ENCODE measurements at regions not wholly inside any gene's neighbourhood (a gene's known extent, or its start where the extent isn't known, plus 50 kb on each side); places are given as distances from the start of the nearest gene placed in this dataset.

DNA sequence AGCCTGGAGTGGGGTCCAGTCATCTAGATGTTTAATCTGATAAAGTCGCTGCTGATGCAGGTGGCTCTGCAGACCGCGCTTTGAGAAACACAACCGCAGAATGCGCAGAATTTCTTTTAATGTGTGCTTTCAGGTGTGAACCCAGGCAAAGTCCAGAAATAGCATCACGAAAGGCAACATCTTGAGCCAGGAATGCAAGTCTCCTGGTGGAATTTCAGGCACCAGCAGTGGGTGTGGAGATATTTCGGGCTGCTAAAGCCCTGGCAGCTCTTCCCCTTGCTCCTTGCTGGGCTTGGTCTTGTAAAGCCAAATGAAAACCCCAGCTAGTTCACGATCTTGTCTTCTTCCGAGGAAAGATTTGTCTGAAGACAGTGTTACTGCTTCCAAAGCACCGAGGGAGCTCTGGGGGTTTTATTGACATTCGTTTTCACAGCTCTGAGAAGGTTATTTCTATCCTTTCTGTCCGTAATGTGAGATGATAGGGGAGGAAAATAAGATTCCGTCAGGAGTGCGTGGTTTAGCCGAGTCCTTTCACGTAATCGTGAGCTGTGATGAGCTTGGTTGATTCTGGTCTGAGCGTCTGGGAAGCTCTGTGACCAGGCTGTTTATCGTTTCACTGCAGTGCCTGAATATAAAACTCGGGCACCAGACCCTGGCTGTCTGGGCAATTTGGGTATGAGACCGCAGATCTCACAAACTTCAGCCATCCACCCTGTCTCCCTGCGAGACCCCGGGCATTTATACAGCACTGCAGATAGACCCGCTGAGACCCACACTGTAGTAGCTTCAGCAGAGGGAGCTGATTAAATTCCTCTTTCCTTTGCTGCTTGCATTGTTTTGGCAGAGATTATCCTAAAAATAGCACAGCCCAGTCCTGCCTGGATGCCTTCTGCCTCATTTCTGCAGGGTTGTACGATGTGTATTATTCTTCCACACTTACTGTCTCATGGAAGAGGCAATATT is 67.0 kb upstream of the SLC25A26 start:
- Histone ChIP-seq H3K4me1 (ENCODE audit: low read length) (no peaks in the 10 kb centered on the region), H3K27ac (ENCODE audit: low read length) (no peak overlapping the region), H3K79me2 (ENCODE audit: low read length) (no peaks in the 10 kb centered on the region), H3K9me2 (replicated peaks; ENCODE audit: insufficient read depth, low read length) (no peaks in the 10 kb centered on the region), H4K20me1 (ENCODE audit: insufficient read depth, low read length) (no peaks in the 10 kb centered on the region), H3K9me3 (replicated peaks; ENCODE audit: insufficient read depth, low read length) (no peaks in the 10 kb centered on the region), H3K36me3 (replicated peaks; ENCODE audit: insufficient read depth, low read length) (no peaks in the 10 kb centered on the region), H3K4me2 (ENCODE audit: low read depth, low read length) (no peak overlapping the region), H3K4me3 (ENCODE audit: low read length) (no peak overlapping the region), H3K9ac (ENCODE audit: low read length) (no peak overlapping the region), H3K27me3 (replicated peaks; ENCODE audit: insufficient read depth, low read length) (no peaks in the 10 kb centered on the region), H3F3A (ENCODE audit: insufficient read depth, low read length) (no peaks in the 10 kb centered on the region), H2AFZ (ENCODE audit: low read length) (no peak overlapping the region)
- no peak for TF ChIP-seq EZH2 (optimal IDR thresholded peaks at IDR 0.05; ENCODE audit: low read depth, low read length)
- TF ChIP-seq, protein P1, sequence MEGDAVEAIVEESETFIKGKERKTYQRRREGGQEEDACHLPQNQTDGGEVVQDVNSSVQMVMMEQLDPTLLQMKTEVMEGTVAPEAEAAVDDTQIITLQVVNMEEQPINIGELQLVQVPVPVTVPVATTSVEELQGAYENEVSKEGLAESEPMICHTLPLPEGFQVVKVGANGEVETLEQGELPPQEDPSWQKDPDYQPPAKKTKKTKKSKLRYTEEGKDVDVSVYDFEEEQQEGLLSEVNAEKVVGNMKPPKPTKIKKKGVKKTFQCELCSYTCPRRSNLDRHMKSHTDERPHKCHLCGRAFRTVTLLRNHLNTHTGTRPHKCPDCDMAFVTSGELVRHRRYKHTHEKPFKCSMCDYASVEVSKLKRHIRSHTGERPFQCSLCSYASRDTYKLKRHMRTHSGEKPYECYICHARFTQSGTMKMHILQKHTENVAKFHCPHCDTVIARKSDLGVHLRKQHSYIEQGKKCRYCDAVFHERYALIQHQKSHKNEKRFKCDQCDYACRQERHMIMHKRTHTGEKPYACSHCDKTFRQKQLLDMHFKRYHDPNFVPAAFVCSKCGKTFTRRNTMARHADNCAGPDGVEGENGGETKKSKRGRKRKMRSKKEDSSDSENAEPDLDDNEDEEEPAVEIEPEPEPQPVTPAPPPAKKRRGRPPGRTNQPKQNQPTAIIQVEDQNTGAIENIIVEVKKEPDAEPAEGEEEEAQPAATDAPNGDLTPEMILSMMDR (IDR thresholded peaks at IDR 0.05; ENCODE audit: low read length), result no peak
- no peak for TF ChIP-seq EZH2phosphoT487 (IDR thresholded peaks at IDR 0.05; ENCODE audit: low read length)
- DNase-seq, result no peak

DNA sequence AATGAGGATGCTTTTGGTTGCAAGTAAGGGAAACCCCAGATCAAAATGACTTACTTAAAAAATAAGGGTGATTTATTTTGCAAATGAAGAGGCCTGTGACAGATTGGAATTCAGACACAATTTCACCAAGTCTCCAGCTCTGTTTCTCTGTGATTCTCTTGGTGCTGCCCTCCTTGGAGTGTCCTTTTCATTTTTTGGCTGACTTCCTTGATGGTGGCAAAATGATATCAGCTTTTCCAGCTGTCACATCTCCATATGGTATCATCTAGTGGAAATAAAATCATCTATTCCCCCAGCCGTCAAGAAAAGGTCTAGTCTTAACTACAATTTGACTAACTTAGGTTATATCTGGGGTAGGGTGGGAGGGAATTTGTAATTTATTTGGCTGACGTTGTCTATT is 68.5 kb upstream of the SLC25A26 start:
- Histone ChIP-seq H3K27me3 (replicated peaks; ENCODE audit: insufficient read depth, low read length) (no peaks in the 10 kb centered on the region), H3K4me3 (ENCODE audit: low read length) (no peak overlapping the region), H3K9me2 (replicated peaks; ENCODE audit: insufficient read depth, low read length) (no peaks in the 10 kb centered on the region), H3K4me1 (ENCODE audit: low read length) (no peaks in the 10 kb centered on the region), H2AFZ (ENCODE audit: low read length) (no peak overlapping the region), H3K36me3 (replicated peaks; ENCODE audit: insufficient read depth, low read length) (no peaks in the 10 kb centered on the region), H3K27ac (ENCODE audit: low read length) (no peak overlapping the region), H3K9me3 (replicated peaks; ENCODE audit: insufficient read depth, low read length) (no peaks in the 10 kb centered on the region), H3K9ac (ENCODE audit: low read length) (no peak overlapping the region), H3K4me2 (ENCODE audit: low read depth, low read length) (no peak overlapping the region), H3K79me2 (ENCODE audit: low read length) (no peaks in the 10 kb centered on the region), H4K20me1 (ENCODE audit: insufficient read depth, low read length) (no peaks in the 10 kb centered on the region), H3F3A (ENCODE audit: insufficient read depth, low read length) (no peaks in the 10 kb centered on the region)
- no peak for TF ChIP-seq EZH2phosphoT487 (IDR thresholded peaks at IDR 0.05; ENCODE audit: low read length)
- TF ChIP-seq EZH2 (optimal IDR thresholded peaks at IDR 0.05; ENCODE audit: low read depth, low read length), result no peak
- TF ChIP-seq, protein P1 (IDR thresholded peaks at IDR 0.05; ENCODE audit: low read length), result no peak
- DNase-seq, result no peak

DNA sequence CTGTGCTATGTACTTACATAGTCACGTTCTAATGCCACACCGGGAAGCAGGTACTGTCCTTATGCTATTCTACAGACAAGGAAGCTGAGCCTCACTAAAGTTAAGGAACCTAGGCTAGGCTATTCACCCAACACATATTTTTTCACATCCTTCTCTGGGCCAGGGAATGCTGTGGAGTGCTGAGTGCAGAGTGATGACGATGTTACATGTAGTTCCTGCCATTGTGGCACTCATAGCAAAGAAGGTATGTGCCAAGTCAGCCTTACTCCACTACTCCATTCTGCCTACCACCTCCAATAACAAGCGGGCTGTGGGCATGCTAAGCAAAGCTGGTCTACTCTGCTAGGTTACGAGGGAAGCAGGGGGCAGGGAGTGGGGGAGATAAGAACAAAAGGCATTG is 69.8 kb upstream of the SLC25A26 start:
- Histone ChIP-seq H3K9me3 (replicated peaks; ENCODE audit: insufficient read depth, low read length) (no peaks in the 10 kb centered on the region), H3K79me2 (ENCODE audit: low read length) (no peaks in the 10 kb centered on the region), H4K20me1 (ENCODE audit: insufficient read depth, low read length) (no peaks in the 10 kb centered on the region), H3K36me3 (replicated peaks; ENCODE audit: insufficient read depth, low read length) (no peaks in the 10 kb centered on the region), H3K4me1 (ENCODE audit: low read length) (no peaks in the 10 kb centered on the region), H3K27ac (ENCODE audit: low read length) (no peak overlapping the region), H3K4me3 (ENCODE audit: low read length) (no peak overlapping the region), H2AFZ (ENCODE audit: low read length) (no peak overlapping the region), H3K27me3 (replicated peaks; ENCODE audit: insufficient read depth, low read length) (no peaks in the 10 kb centered on the region), H3F3A (ENCODE audit: insufficient read depth, low read length) (no peaks in the 10 kb centered on the region), H3K9me2 (replicated peaks; ENCODE audit: insufficient read depth, low read length) (no peaks in the 10 kb centered on the region), H3K4me2 (ENCODE audit: low read depth, low read length) (no peak overlapping the region), H3K9ac (ENCODE audit: low read length) (no peak overlapping the region)
- DNase-seq, result no peak
- TF ChIP-seq EZH2 (optimal IDR thresholded peaks at IDR 0.05; ENCODE audit: low read depth, low read length) (no peak), EZH2phosphoT487 (IDR thresholded peaks at IDR 0.05; ENCODE audit: low read length) (no peak)
- TF ChIP-seq, protein P1 (IDR thresholded peaks at IDR 0.05; ENCODE audit: low read length), result no peak
